Astrocyte (in vitro differentiated cells and primary cell): ENCODE measurements at regions not wholly inside any gene's neighbourhood (a gene's known extent, or its start where the extent isn't known, plus 50 kb on each side); places are given as distances from the start of the nearest gene placed in this dataset.

Source experiments
- DNase-seq: peaks from one replicate; pipeline ENCODE4 v3.0.0-alpha.2; 2010; ENCODE audit warnings: low read depth
- FAIRE-seq: peaks from 2 replicates; lab custom pipeline; 2011; peaks lifted over from hg19 to GRCh38; lab: Jason Lieb, UNC
- H2AFZ ChIP-seq: 2 replicates; pipeline ENCODE4 v1.6.0; 2012; ENCODE audit warnings: low read depth, low read length, inconsistent platforms
- H3K27ac ChIP-seq: 2 replicates; pipeline ENCODE4 v1.5.1; 2011; ENCODE audit warnings: low read depth, low read length, inconsistent platforms
- H3K27me3 ChIP-seq: 2 replicates; pipeline ENCODE4 v1.6.0; 2011; ENCODE audit warnings: low read length, inconsistent platforms; ENCODE audit not compliant: insufficient read depth
- H3K36me3 ChIP-seq: 2 replicates; pipeline ENCODE4 v1.5.1; 2011; ENCODE audit warnings: low read length, inconsistent platforms; ENCODE audit not compliant: insufficient read depth
- H3K4me1 ChIP-seq: 2 replicates; pipeline ENCODE4 v1.5.1; 2011; ENCODE audit warnings: low read length, inconsistent platforms; ENCODE audit not compliant: insufficient read depth
- H3K4me2 ChIP-seq: 2 replicates; pipeline ENCODE4 v1.6.0; 2012; ENCODE audit warnings: low read length, inconsistent platforms
- H3K4me3 ChIP-seq: 2 replicates; pipeline ENCODE4 v1.5.1; 2011; ENCODE audit warnings: low read depth, mild to moderate bottlenecking, low read length, inconsistent platforms; ENCODE audit not compliant: insufficient read depth
- H3K79me2 ChIP-seq: 2 replicates; pipeline ENCODE4 v1.6.0; 2012; ENCODE audit warnings: mild to moderate bottlenecking, low read length, inconsistent platforms; ENCODE audit not compliant: insufficient read depth
- H3K9ac ChIP-seq: 2 replicates; pipeline ENCODE4 v1.6.0; 2012; ENCODE audit warnings: mild to moderate bottlenecking, low read length, inconsistent platforms
- H3K9me3 ChIP-seq: 2 replicates; pipeline ENCODE4 v1.5.1; 2012; ENCODE audit warnings: low read depth, mild to moderate bottlenecking, low read length, inconsistent platforms; ENCODE audit not compliant: insufficient read depth
- H4K20me1 ChIP-seq: 2 replicates; pipeline ENCODE4 v1.6.0; 2012; ENCODE audit warnings: low read length, inconsistent platforms; ENCODE audit not compliant: insufficient read depth
- H3K27ac Mint-ChIP-seq: one replicate; pipeline ENCODE4 v1.8.0; 2021; ENCODE audit warnings: mild to moderate bottlenecking, mixed read lengths; ENCODE audit not compliant: unreplicated experiment
- H3K27me3 Mint-ChIP-seq: one replicate; pipeline ENCODE4 v1.8.0; 2021; ENCODE audit warnings: low read depth, mixed read lengths; ENCODE audit not compliant: unreplicated experiment
- H3K36me3 Mint-ChIP-seq: one replicate; pipeline ENCODE4 v1.8.0; 2021; ENCODE audit warnings: low read depth, mixed read lengths; ENCODE audit not compliant: unreplicated experiment
- H3K4me1 Mint-ChIP-seq: one replicate; pipeline ENCODE4 v1.8.0; 2021; ENCODE audit warnings: low read depth, mixed read lengths; ENCODE audit not compliant: unreplicated experiment
- H3K4me3 Mint-ChIP-seq: one replicate; pipeline ENCODE4 v1.8.0; 2021; ENCODE audit warnings: mild to moderate bottlenecking, moderate library complexity, mixed read lengths; ENCODE audit not compliant: unreplicated experiment
- H3K9me3 Mint-ChIP-seq: one replicate; pipeline ENCODE4 v1.8.0; 2021; ENCODE audit warnings: mild to moderate bottlenecking, mixed read lengths; ENCODE audit not compliant: unreplicated experiment
- EZH2 ChIP-seq: IDR thresholded peaks from 2 replicates; pipeline ENCODE4 v1.6.1; 2012; ENCODE audit warnings: mild to moderate bottlenecking, low read length, inconsistent platforms; ENCODE audit not compliant: insufficient read depth
- TF ChIP-seq, protein P1 (sequence below): IDR thresholded peaks from 2 replicates; pipeline ENCODE4 v1.5.1; 2011; ENCODE audit warnings: low read depth, mild to moderate bottlenecking, inconsistent platforms, low read length, moderate library complexity; ENCODE audit not compliant: insufficient read depth

GRCh38 chr5:141735823-141736222 is 53.8 kb upstream of the ARAP3 start:
- H3K4me1 Mint-ChIP-seq: peaks cover 2% of the 10 kb centered on the region
- Histone ChIP-seq H3K27ac (no peak overlapping the region), H4K20me1 (no peaks in the 10 kb centered on the region), H3K4me3 (no peak overlapping the region), H3K9me3 (no peaks in the 10 kb centered on the region), H3K36me3 (no peaks in the 10 kb centered on the region), H3K4me1 (no peaks in the 10 kb centered on the region), H3K9ac (no peak overlapping the region), H3K4me2 (no peak overlapping the region), H2AFZ (no peak overlapping the region), H3K27me3 (peaks cover 17% of the 10 kb centered on the region), H3K79me2 (no peaks in the 10 kb centered on the region)
- no peak overlapping the region for H3K4me3 Mint-ChIP-seq
- TF ChIP-seq, protein P1, sequence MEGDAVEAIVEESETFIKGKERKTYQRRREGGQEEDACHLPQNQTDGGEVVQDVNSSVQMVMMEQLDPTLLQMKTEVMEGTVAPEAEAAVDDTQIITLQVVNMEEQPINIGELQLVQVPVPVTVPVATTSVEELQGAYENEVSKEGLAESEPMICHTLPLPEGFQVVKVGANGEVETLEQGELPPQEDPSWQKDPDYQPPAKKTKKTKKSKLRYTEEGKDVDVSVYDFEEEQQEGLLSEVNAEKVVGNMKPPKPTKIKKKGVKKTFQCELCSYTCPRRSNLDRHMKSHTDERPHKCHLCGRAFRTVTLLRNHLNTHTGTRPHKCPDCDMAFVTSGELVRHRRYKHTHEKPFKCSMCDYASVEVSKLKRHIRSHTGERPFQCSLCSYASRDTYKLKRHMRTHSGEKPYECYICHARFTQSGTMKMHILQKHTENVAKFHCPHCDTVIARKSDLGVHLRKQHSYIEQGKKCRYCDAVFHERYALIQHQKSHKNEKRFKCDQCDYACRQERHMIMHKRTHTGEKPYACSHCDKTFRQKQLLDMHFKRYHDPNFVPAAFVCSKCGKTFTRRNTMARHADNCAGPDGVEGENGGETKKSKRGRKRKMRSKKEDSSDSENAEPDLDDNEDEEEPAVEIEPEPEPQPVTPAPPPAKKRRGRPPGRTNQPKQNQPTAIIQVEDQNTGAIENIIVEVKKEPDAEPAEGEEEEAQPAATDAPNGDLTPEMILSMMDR: no peak
- TF ChIP-seq EZH2: no peak
- DNase-seq (no peak), FAIRE-seq (no peak)
- no peaks in the 10 kb centered on the region for H3K36me3 Mint-ChIP-seq
- H3K27ac Mint-ChIP-seq: no peak overlapping the region
- H3K27me3 Mint-ChIP-seq: peaks cover 68% of the 10 kb centered on the region
- H3K9me3 Mint-ChIP-seq: peaks cover 1% of the 10 kb centered on the region

- H3K27ac ChIP-seq: no peak overlapping the region
- H4K20me1 ChIP-seq: no peaks in the 10 kb centered on the region
- H3K4me2 ChIP-seq: no peak overlapping the region
- Mint-ChIP-seq H3K36me3 (no peaks in the 10 kb centered on the region), H3K9me3 (peaks cover 1% of the 10 kb centered on the region), H3K4me1 (no peaks in the 10 kb centered on the region), H3K27me3 (peaks cover 73% of the 10 kb centered on the region), H3K27ac (no peak overlapping the region), H3K4me3 (no peak overlapping the region)
- no peaks in the 10 kb centered on the region for H3K4me1 ChIP-seq
- no peak overlapping the region for H3K9ac ChIP-seq
- H2AFZ ChIP-seq: no peak overlapping the region
- H3K9me3 ChIP-seq: no peaks in the 10 kb centered on the region
- no peaks in the 10 kb centered on the region for H3K36me3 ChIP-seq
- TF ChIP-seq, protein P1: no peak
- TF ChIP-seq EZH2: no peak
- DNase-seq: peak; percentile 33
- FAIRE-seq: no peak
- H3K27me3 ChIP-seq: peaks cover 21% of the 10 kb centered on the region
- no peaks in the 10 kb centered on the region for H3K79me2 ChIP-seq
- no peak overlapping the region for H3K4me3 ChIP-seq
Observed at GRCh38 chr5:141734501-141735229, 52.6 kb upstream of the ARAP3 start.

GRCh38 chr5:141733198-141733597 is 51.2 kb upstream of the ARAP3 start:
- H3K4me3 ChIP-seq: no peak overlapping the region
- H3K9me3 ChIP-seq: no peaks in the 10 kb centered on the region
- DNase-seq: no peak
- H3K27ac Mint-ChIP-seq: no peak overlapping the region
- no peak overlapping the region for H3K27ac ChIP-seq
- no peaks in the 10 kb centered on the region for H3K79me2 ChIP-seq
- H3K4me1 ChIP-seq: no peaks in the 10 kb centered on the region
- H3K4me1 Mint-ChIP-seq: no peaks in the 10 kb centered on the region
- H3K4me3 Mint-ChIP-seq: no peak overlapping the region
- no peaks in the 10 kb centered on the region for H4K20me1 ChIP-seq
- no peak overlapping the region for H2AFZ ChIP-seq
- H3K36me3 ChIP-seq: no peaks in the 10 kb centered on the region
- peaks cover 69% of the 10 kb centered on the region for H3K27me3 Mint-ChIP-seq
- no peak for TF ChIP-seq EZH2
- TF ChIP-seq, protein P1: no peak
- peaks cover 27% of the 10 kb centered on the region for H3K27me3 ChIP-seq
- FAIRE-seq: no peak
- H3K9ac ChIP-seq: no peak overlapping the region
- no peak overlapping the region for H3K4me2 ChIP-seq
- H3K9me3 Mint-ChIP-seq: peaks cover 1% of the 10 kb centered on the region
- H3K36me3 Mint-ChIP-seq: no peaks in the 10 kb centered on the region
